IPS-18a (cell line): ENCODE measurements at regions not wholly inside any gene's neighbourhood (a gene's known extent, or its start where the extent isn't known, plus 50 kb on each side); places are given as distances from the start of the nearest gene placed in this dataset.

Experiments used
- H3K27ac ChIP-seq: one replicate; pipeline ENCODE4 v1.5.1; 2013; ENCODE audit warnings: low read length
- H3K27me3 ChIP-seq: one replicate; pipeline ENCODE4 v1.6.1; 2013; ENCODE audit warnings: mild to moderate bottlenecking, low read length; ENCODE audit not compliant: control insufficient read depth, insufficient read depth
- H3K36me3 ChIP-seq: one replicate; pipeline ENCODE4 v1.6.1; 2013; ENCODE audit warnings: low read depth, low read length; ENCODE audit not compliant: control insufficient read depth
- H3K4me1 ChIP-seq: one replicate; pipeline ENCODE4 v1.6.1; 2013; ENCODE audit warnings: low read depth, low read length; ENCODE audit not compliant: control insufficient read depth
- H3K4me3 ChIP-seq: one replicate; pipeline ENCODE4 v1.5.1; 2013; ENCODE audit warnings: low read length
- H3K9ac ChIP-seq: one replicate; pipeline ENCODE4 v1.6.1; 2013; ENCODE audit warnings: mild to moderate bottlenecking, low read length, moderate library complexity
- H3K9me3 ChIP-seq: one replicate; pipeline ENCODE4 v1.6.1; 2013; ENCODE audit warnings: low read depth, low read length; ENCODE audit not compliant: control insufficient read depth

- no peak overlapping the region for H3K27ac ChIP-seq
- H3K9ac ChIP-seq: no peak overlapping the region
- no peaks in the 10 kb centered on the region for H3K36me3 ChIP-seq
- H3K4me3 ChIP-seq: no peak overlapping the region
- no peaks in the 10 kb centered on the region for H3K4me1 ChIP-seq
- H3K27me3 ChIP-seq: no peaks in the 10 kb centered on the region
- H3K9me3 ChIP-seq: no peaks in the 10 kb centered on the region
Measured at GRCh38 chr7:26563406-26563805, 271.7 kb downstream of the SNX10 start.

DNA sequence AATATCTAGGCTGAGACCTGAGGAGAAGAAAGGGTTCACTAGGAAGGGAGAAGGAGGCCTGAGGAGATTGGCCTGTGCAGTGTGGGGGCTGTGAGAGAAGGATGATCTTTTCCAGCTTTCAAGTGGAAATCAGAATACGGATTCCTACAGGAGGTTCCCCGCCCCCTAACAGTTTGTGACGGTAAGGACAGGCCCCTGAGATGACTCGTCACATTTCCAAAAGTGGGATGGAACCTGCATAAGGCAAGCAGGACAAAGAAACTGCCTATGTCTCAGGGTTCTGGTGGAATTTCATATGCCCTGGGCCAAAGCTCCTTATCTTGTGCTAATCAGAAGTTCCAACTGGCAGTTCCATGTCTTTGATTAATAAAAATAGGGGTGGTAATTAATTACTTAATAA, 275.6 kb downstream of the SNX10 start:
- no peaks in the 10 kb centered on the region for H3K4me1 ChIP-seq
- H3K36me3 ChIP-seq: no peaks in the 10 kb centered on the region

DNA sequence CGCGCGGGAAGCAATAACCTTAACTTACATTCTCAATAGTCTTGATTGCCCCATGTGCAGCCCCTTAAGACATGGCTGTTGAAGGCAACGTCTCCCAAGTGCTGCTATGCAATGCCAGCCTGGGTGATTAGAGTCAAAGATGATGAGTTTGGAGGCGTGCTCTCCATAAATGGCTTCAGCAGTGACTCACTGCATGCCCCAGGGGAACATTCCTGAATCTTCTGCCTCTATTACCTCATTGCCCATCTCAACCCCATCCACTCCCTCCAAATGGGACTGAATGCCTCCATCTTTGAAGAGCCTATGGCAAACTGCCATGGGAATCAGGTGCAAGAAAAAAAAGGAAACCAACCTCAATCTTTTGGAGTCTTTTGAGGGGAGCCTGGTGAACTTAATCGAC, 282.8 kb downstream of the SNX10 start:
- Histone ChIP-seq H3K9ac (no peak overlapping the region), H3K4me1 (no peaks in the 10 kb centered on the region)

More for the DNA sequence above, 275.6 kb downstream of the SNX10 start:
- Histone ChIP-seq H3K9me3 (no peaks in the 10 kb centered on the region), H3K27me3 (no peaks in the 10 kb centered on the region), H3K9ac (no peak overlapping the region), H3K4me3 (no peak overlapping the region), H3K27ac (no peak overlapping the region)

DNA sequence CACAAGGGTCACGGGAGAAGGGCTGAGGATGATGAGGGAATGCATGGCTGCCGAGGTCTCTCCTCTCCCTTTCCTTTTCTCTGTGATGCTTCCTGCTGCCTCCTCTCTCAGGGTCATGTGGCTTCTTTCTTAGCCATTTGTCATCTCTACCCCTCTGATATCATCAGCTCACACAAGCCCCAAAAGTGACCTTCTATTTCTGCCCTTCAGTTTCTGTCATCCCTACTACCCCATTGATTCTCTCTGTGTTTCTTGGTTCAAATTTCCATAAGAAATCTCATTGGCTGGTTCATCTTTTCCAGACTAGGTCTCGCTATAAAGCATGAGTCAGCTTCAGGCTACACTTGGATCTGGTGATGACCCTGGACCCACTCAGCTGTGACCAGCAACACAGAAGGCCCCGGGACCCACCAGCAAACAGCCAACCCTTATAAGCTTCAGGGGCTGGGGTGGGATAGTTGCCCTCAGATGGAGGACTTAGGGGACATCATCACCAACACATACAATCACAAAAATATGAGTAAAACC, 284.3 kb downstream of the SKAP2 start:
- H3K4me3 ChIP-seq: no peak overlapping the region
- no peak overlapping the region for H3K9ac ChIP-seq
- no peaks in the 10 kb centered on the region for H3K9me3 ChIP-seq
- H3K27ac ChIP-seq: no peak overlapping the region
- no peaks in the 10 kb centered on the region for H3K4me1 ChIP-seq
- H3K36me3 ChIP-seq: no peaks in the 10 kb centered on the region
- H3K27me3 ChIP-seq: no peaks in the 10 kb centered on the region

More for the DNA sequence above, 282.8 kb downstream of the SNX10 start:
- H3K36me3 ChIP-seq: no peaks in the 10 kb centered on the region
- H3K9me3 ChIP-seq: no peaks in the 10 kb centered on the region
- H3K4me3 ChIP-seq: no peak overlapping the region
- H3K27me3 ChIP-seq: no peaks in the 10 kb centered on the region
- no peak overlapping the region for H3K27ac ChIP-seq

GRCh38 chr7:26580711-26581110, 283.7 kb downstream of the SKAP2 start:
- H3K36me3 ChIP-seq: no peaks in the 10 kb centered on the region
- H3K4me1 ChIP-seq: no peaks in the 10 kb centered on the region
- H3K9ac ChIP-seq: no peak overlapping the region

GRCh38 chr7:26583094-26583648, 281.2 kb downstream of the SKAP2 start:
- Histone ChIP-seq H3K27me3 (no peaks in the 10 kb centered on the region), H3K36me3 (no peaks in the 10 kb centered on the region), H3K9me3 (no peaks in the 10 kb centered on the region), H3K9ac (no peak overlapping the region), H3K4me3 (no peak overlapping the region), H3K27ac (no peak overlapping the region), H3K4me1 (no peaks in the 10 kb centered on the region)

More at GRCh38 chr7:26580711-26581110, 283.7 kb downstream of the SKAP2 start:
- Histone ChIP-seq H3K4me3 (no peak overlapping the region), H3K9me3 (no peaks in the 10 kb centered on the region), H3K27me3 (no peaks in the 10 kb centered on the region), H3K27ac (no peak overlapping the region)

- Histone ChIP-seq H3K27me3 (no peaks in the 10 kb centered on the region), H3K9ac (no peak overlapping the region), H3K9me3 (no peaks in the 10 kb centered on the region), H3K36me3 (no peaks in the 10 kb centered on the region), H3K4me3 (no peak overlapping the region), H3K4me1 (no peaks in the 10 kb centered on the region), H3K27ac (no peak overlapping the region)
Measured at GRCh38 chr7:26584326-26584725, 280.1 kb downstream of the SKAP2 start.

- Histone ChIP-seq H3K27me3 (no peaks in the 10 kb centered on the region), H3K4me1 (no peaks in the 10 kb centered on the region), H3K36me3 (no peaks in the 10 kb centered on the region), H3K9ac (no peak overlapping the region), H3K27ac (no peak overlapping the region), H3K9me3 (no peaks in the 10 kb centered on the region), H3K4me3 (no peak overlapping the region)
Measured at GRCh38 chr7:26584987-26585665, 279.3 kb downstream of the SKAP2 start.

DNA sequence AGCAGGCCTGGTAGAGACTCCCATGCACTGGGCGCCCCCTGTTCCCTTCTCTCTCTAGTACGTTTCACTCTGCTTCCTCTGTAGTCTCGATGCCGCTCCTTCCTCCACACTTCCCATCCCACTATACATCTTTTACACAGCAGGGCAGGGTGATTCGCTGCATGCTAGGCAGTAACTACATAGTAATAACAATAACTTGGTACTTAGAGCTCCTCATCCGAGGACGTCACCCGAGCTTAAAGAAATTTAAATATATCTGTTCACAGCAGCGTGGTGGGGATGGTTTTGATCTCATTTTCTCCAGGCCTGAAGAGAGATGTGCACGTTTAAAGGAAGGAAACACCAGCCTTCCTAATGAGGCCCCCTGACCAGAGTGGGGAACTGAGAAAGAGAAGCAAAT, 276.9 kb downstream of the SKAP2 start:
- H3K4me1 ChIP-seq: no peaks in the 10 kb centered on the region
- no peak overlapping the region for H3K4me3 ChIP-seq
- H3K36me3 ChIP-seq: no peaks in the 10 kb centered on the region
- no peak overlapping the region for H3K27ac ChIP-seq
- H3K9me3 ChIP-seq: no peaks in the 10 kb centered on the region
- H3K27me3 ChIP-seq: no peaks in the 10 kb centered on the region
- H3K9ac ChIP-seq: no peak overlapping the region

GRCh38 chr7:26588511-26588910, 275.9 kb downstream of the SKAP2 start:
- H3K4me1 ChIP-seq: no peaks in the 10 kb centered on the region
- no peak overlapping the region for H3K4me3 ChIP-seq
- no peaks in the 10 kb centered on the region for H3K9me3 ChIP-seq
- H3K27me3 ChIP-seq: no peaks in the 10 kb centered on the region
- H3K27ac ChIP-seq: no peak overlapping the region
- H3K9ac ChIP-seq: no peak overlapping the region
- H3K36me3 ChIP-seq: no peaks in the 10 kb centered on the region

DNA sequence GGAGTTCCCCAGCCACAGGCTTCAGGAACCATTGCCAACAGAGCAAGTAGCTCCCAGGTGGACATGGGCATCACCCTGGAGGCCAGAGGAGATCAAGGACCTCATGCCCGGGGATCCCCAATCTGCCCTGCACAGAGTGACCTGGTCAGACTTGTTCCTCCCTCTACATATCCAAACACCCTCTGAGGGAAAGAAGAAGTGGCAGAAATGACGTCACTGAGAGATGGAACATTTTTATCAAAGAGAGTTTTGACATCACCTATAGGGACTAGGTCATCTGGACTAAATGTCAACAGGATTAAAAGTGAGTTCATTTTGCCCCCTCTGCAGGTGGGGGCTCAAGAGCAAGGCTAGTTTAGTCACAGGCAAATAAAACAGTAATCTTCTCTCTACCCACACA, 273.7 kb downstream of the SKAP2 start:
- Histone ChIP-seq H3K27ac (no peak overlapping the region), H3K4me1 (no peaks in the 10 kb centered on the region), H3K36me3 (no peaks in the 10 kb centered on the region), H3K4me3 (no peak overlapping the region), H3K9ac (no peak overlapping the region), H3K9me3 (no peaks in the 10 kb centered on the region), H3K27me3 (no peaks in the 10 kb centered on the region)

DNA sequence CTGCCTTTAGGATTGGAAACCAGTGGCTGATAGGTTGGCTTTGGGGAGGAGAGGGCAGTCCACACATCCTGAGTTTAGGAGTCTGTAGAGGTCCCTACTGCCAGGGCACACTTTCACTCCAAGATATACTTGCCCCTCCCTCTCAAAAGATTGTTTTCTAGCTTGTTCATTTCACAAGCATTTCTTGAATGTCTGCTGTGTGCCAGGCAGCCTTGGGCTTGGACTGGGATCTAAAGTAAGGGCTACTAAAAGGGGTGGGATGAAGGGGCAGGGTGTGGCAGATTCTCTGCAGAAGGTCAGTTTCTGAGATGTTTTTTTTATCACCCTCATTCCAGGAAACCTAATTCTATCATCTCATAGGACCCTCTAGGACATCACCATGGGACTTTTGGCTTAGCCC, 272.4 kb downstream of the SKAP2 start:
- Histone ChIP-seq H3K4me3 (no peak overlapping the region), H3K9me3 (no peaks in the 10 kb centered on the region), H3K36me3 (no peaks in the 10 kb centered on the region), H3K9ac (no peak overlapping the region), H3K27ac (no peak overlapping the region), H3K27me3 (no peaks in the 10 kb centered on the region), H3K4me1 (no peaks in the 10 kb centered on the region)
